Neural progenitor cell (in vitro differentiated cells): ENCODE measurements at regions not wholly inside any gene's neighbourhood (a gene's known extent, or its start where the extent isn't known, plus 50 kb on each side); places are given as distances from the start of the nearest gene placed in this dataset.

Source experiments
- DNase-seq: peaks from one replicate; pipeline ENCODE4 v3.0.0-alpha.2; 2016; ENCODE audit warnings: low spot score
- H2AFZ ChIP-seq: fragments of 200-600 bp; sonication (generic); replicated peaks from 2 replicates; pipeline ENCODE4 v1.6.1; 2016; ENCODE audit warnings: antibody characterized with exemption
- H3F3A ChIP-seq: fragments of 200-600 bp; sonication (generic); 2 replicates; pipeline ENCODE4 v1.6.1; 2016; ENCODE audit warnings: antibody characterized with exemption, low read depth
- H3K27ac ChIP-seq: fragments of 200-600 bp; sonication (generic); 2 replicates; pipeline ENCODE4 v1.5.1; 2016; ENCODE audit warnings: mild to moderate bottlenecking
- H3K27me3 ChIP-seq: fragments of 200-600 bp; sonication (generic); 2 replicates; pipeline ENCODE4 v1.6.1; 2016; ENCODE audit warnings: mild to moderate bottlenecking, moderate library complexity
- H3K36me3 ChIP-seq: fragments of 200-600 bp; sonication (generic); 2 replicates; pipeline ENCODE4 v1.5.1; 2016
- H3K4me1 ChIP-seq: fragments of 200-600 bp; sonication (generic); 2 replicates; pipeline ENCODE4 v1.6.1; 2016; ENCODE audit warnings: mixed run types
- H3K4me2 ChIP-seq: fragments of 200-600 bp; sonication (generic); 2 replicates; pipeline ENCODE4 v1.6.1; 2016
- H3K4me3 ChIP-seq: fragments of 200-600 bp; sonication (generic); 2 replicates; pipeline ENCODE4 v1.5.1; 2016
- H3K79me2 ChIP-seq: fragments of 200-600 bp; sonication (generic); 2 replicates; pipeline ENCODE4 v1.6.1; 2016; ENCODE audit warnings: low read depth
- H3K9ac ChIP-seq: fragments of 200-600 bp; sonication (generic); 2 replicates; pipeline ENCODE4 v1.6.1; 2016
- H3K9me3 ChIP-seq: fragments of 200-600 bp; sonication (generic); 2 replicates; pipeline ENCODE4 v1.5.1; 2016; ENCODE audit warnings: low read depth
- H4K20me1 ChIP-seq: fragments of 200-600 bp; sonication (generic); 2 replicates; pipeline ENCODE4 v1.6.1; 2016; ENCODE audit warnings: low read depth
- H3K27ac Mint-ChIP-seq: 3 replicates; pipeline ENCODE4 v1.8.0; 2021; ENCODE audit warnings: mixed read lengths
- H3K27me3 Mint-ChIP-seq: 2 replicates; pipeline ENCODE4 v1.8.0; 2022; ENCODE audit warnings: low read depth, mild to moderate bottlenecking, inconsistent platforms, moderate library complexity, mixed read lengths; ENCODE audit not compliant: insufficient read depth
- H3K36me3 Mint-ChIP-seq: 3 replicates; pipeline ENCODE4 v1.8.0; 2021; ENCODE audit warnings: mixed read lengths
- H3K4me1 Mint-ChIP-seq: 3 replicates; pipeline ENCODE4 v1.8.0; 2021; ENCODE audit warnings: mixed read lengths
- H3K4me3 Mint-ChIP-seq: 3 replicates; pipeline ENCODE4 v1.8.0; 2021; ENCODE audit warnings: mild to moderate bottlenecking, moderate library complexity, mixed read lengths
- H3K9me3 Mint-ChIP-seq: 3 replicates; pipeline ENCODE4 v1.8.0; 2020; ENCODE audit warnings: mixed read lengths
- EZH2 ChIP-seq: fragments of 200-600 bp; sonication (generic); IDR thresholded peaks from 2 replicates; pipeline ENCODE4 v1.6.1; 2017; ENCODE audit warnings: antibody characterized with exemption, mild to moderate bottlenecking, moderate library complexity
- EZH2phosphoT487 ChIP-seq: fragments of 200-600 bp; sonication (generic); IDR thresholded peaks from 2 replicates; pipeline ENCODE4 v1.6.1; 2017; ENCODE audit warnings: antibody characterized with exemption
- TF ChIP-seq, protein P1 (sequence below): fragments of 200-600 bp; sonication (generic); IDR thresholded peaks from 2 replicates; pipeline ENCODE4 v1.5.1; 2017; ENCODE audit warnings: antibody characterized with exemption, mild to moderate bottlenecking

DNA sequence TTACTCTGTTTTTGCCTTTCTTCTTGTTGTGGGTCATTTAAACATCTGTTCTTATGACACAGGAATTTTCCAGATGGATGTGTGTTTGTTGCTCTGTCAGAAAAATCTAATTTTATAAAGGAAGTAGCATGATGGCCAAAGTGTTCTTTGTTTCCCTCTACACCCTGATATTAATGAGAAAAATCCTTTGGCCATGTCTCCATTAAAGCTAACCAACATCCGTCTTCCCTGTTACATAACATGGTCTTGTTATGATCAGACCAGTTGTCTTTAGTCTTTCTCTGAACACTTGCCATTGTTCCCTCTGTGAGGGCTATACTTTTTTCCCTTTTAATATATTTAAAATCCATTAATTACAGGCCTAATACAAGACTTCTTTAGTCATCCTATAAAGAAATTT lies 142.2 kb upstream of the SPRY2 start:
- Histone ChIP-seq H3K36me3 (no peaks in the 10 kb centered on the region), H3K9ac (no peak overlapping the region), H3K79me2 (no peaks in the 10 kb centered on the region), H3K4me2 (no peak overlapping the region), H3F3A (no peaks in the 10 kb centered on the region), H2AFZ (no peak overlapping the region), H3K27ac (no peak overlapping the region), H3K4me1 (no peaks in the 10 kb centered on the region), H3K27me3 (no peaks in the 10 kb centered on the region), H3K4me3 (no peak overlapping the region), H4K20me1 (no peaks in the 10 kb centered on the region), H3K9me3 (no peaks in the 10 kb centered on the region)
- Mint-ChIP-seq H3K4me3 (no peak overlapping the region), H3K9me3 (no peaks in the 10 kb centered on the region), H3K36me3 (no peaks in the 10 kb centered on the region), H3K4me1 (peaks cover 9% of the 10 kb centered on the region), H3K27ac (no peak overlapping the region), H3K27me3 (no peaks in the 10 kb centered on the region)
- DNase-seq = no peak
- TF ChIP-seq EZH2phosphoT487 (no peak), EZH2 (no peak)
- TF ChIP-seq, protein P1, sequence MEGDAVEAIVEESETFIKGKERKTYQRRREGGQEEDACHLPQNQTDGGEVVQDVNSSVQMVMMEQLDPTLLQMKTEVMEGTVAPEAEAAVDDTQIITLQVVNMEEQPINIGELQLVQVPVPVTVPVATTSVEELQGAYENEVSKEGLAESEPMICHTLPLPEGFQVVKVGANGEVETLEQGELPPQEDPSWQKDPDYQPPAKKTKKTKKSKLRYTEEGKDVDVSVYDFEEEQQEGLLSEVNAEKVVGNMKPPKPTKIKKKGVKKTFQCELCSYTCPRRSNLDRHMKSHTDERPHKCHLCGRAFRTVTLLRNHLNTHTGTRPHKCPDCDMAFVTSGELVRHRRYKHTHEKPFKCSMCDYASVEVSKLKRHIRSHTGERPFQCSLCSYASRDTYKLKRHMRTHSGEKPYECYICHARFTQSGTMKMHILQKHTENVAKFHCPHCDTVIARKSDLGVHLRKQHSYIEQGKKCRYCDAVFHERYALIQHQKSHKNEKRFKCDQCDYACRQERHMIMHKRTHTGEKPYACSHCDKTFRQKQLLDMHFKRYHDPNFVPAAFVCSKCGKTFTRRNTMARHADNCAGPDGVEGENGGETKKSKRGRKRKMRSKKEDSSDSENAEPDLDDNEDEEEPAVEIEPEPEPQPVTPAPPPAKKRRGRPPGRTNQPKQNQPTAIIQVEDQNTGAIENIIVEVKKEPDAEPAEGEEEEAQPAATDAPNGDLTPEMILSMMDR = no peak

GRCh38 chr13:80481588-80481987 lies 140.7 kb upstream of the SPRY2 start:
- Histone ChIP-seq H3K79me2 (no peaks in the 10 kb centered on the region), H3F3A (no peaks in the 10 kb centered on the region), H3K27me3 (no peaks in the 10 kb centered on the region), H3K4me3 (no peak overlapping the region), H3K9ac (no peak overlapping the region), H3K9me3 (no peaks in the 10 kb centered on the region), H3K4me2 (no peak overlapping the region), H4K20me1 (no peaks in the 10 kb centered on the region), H2AFZ (no peak overlapping the region), H3K36me3 (no peaks in the 10 kb centered on the region), H3K4me1 (no peaks in the 10 kb centered on the region), H3K27ac (no peak overlapping the region)
- TF ChIP-seq EZH2phosphoT487 (no peak), EZH2 (no peak)
- TF ChIP-seq, protein P1 = no peak
- Mint-ChIP-seq H3K36me3 (no peaks in the 10 kb centered on the region), H3K4me1 (peaks cover 9% of the 10 kb centered on the region), H3K27ac (no peak overlapping the region), H3K4me3 (no peak overlapping the region), H3K27me3 (no peaks in the 10 kb centered on the region), H3K9me3 (no peaks in the 10 kb centered on the region)
- no peak for DNase-seq

GRCh38 chr13:80477661-80478443 lies 136.9 kb upstream of the SPRY2 start:
- H3K9me3 Mint-ChIP-seq = no peaks in the 10 kb centered on the region
- H3K36me3 Mint-ChIP-seq = no peaks in the 10 kb centered on the region
- no peak overlapping the region for H3K4me3 Mint-ChIP-seq
- Histone ChIP-seq H3F3A (no peaks in the 10 kb centered on the region), H3K27me3 (no peaks in the 10 kb centered on the region), H3K36me3 (no peaks in the 10 kb centered on the region), H3K9ac (no peak overlapping the region), H3K9me3 (no peaks in the 10 kb centered on the region), H3K79me2 (no peaks in the 10 kb centered on the region), H3K4me3 (no peak overlapping the region), H4K20me1 (no peaks in the 10 kb centered on the region), H3K27ac (no peak overlapping the region), H3K4me2 (no peak overlapping the region), H2AFZ (no peak overlapping the region), H3K4me1 (peaks cover 6% of the 10 kb centered on the region)
- H3K4me1 Mint-ChIP-seq = no peaks in the 10 kb centered on the region
- TF ChIP-seq EZH2phosphoT487 (no peak), EZH2 (no peak)
- TF ChIP-seq, protein P1 = no peak
- peaks cover 2% of the 10 kb centered on the region for H3K27me3 Mint-ChIP-seq
- no peak for DNase-seq
- no peak overlapping the region for H3K27ac Mint-ChIP-seq
